ENCODE measurements at regions not wholly inside any gene's neighbourhood (a gene's known extent, or its start where the extent isn't known, plus 50 kb on each side); places are given as distances from the start of the nearest gene placed in this dataset.

DNA sequence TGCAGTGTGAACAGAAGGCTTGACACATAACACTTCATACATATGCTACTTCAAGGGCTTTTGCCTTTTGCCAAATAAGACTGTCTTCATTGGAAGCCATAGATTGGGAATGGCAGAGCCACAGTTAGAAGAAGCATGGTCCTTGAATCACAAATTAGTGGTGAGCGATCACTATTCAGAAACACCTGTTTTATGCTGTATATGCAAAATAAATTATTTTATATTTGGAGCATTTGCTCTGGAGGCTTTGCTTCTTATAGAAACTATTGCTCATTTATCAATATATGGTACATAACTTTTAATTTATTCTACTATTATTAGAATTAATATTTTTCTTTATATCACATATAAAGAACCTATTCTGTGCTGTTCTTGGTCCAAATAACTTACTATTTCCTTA lies 270.4 kb upstream of the SPRY2 start:
- TF ChIP-seq, protein P1, sequence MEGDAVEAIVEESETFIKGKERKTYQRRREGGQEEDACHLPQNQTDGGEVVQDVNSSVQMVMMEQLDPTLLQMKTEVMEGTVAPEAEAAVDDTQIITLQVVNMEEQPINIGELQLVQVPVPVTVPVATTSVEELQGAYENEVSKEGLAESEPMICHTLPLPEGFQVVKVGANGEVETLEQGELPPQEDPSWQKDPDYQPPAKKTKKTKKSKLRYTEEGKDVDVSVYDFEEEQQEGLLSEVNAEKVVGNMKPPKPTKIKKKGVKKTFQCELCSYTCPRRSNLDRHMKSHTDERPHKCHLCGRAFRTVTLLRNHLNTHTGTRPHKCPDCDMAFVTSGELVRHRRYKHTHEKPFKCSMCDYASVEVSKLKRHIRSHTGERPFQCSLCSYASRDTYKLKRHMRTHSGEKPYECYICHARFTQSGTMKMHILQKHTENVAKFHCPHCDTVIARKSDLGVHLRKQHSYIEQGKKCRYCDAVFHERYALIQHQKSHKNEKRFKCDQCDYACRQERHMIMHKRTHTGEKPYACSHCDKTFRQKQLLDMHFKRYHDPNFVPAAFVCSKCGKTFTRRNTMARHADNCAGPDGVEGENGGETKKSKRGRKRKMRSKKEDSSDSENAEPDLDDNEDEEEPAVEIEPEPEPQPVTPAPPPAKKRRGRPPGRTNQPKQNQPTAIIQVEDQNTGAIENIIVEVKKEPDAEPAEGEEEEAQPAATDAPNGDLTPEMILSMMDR (conservative IDR thresholded peaks at IDR 0.05), result no peak
- no peak for TF ChIP-seq ZFX (IDR thresholded peaks at IDR 0.05)
